ENCODE measurements at regions not wholly inside any gene's neighbourhood (a gene's known extent, or its start where the extent isn't known, plus 50 kb on each side); places are given as distances from the start of the nearest gene placed in this dataset.

DNA sequence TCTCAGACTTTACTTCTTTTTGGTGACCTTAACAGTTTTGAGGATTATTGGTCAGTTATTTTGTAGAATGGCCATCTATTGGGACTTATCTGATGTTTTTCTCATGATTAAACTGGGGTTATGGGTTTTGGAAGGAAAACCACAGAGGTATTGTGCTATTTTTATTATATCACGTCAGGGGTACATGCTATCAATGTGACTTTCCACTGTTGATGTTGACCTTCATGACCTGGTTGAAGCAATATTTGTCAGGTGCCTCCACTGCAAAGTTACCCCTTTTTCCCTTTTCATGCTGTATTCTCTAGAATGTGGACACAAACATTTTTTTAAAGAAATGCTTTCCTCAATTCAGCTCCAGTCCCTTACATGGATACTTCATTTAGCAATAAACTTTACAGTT lies 152.8 kb upstream of the TSLP start:
- Mint-ChIP-seq H3K4me3 (no peak overlapping the region), H3K9me3 (no peaks in the 10 kb centered on the region), H3K36me3 (ENCODE audit: low read depth) (no peaks in the 10 kb centered on the region), H3K27ac (no peak overlapping the region), H3K27me3 (peaks cover 5% of the 10 kb centered on the region), H3K4me1 (no peaks in the 10 kb centered on the region)
- DNase-seq (no peak), ATAC-seq (no peak)

DNA sequence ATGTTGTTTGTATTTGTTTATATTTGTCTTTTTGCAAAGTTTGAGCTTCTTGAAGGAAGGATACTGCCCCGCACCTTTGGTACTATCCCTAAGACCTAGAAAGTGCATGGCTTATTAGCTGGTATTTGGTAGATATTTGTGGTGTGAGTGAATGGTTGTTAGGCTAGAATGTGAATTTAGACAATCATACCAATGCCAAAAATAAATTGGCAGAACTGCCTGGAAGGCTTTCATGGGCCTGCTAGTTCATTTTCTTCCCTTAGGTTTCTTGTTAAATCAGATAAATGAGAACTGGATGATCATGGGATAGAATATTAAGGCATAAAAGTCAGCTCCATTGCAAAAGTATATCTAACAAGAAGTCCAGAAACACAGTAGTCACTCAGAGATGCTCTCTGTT lies 147.5 kb upstream of the TSLP start:
- Mint-ChIP-seq H3K36me3 (ENCODE audit: low read depth) (no peaks in the 10 kb centered on the region), H3K4me3 (no peak overlapping the region), H3K9me3 (no peaks in the 10 kb centered on the region), H3K27me3 (peaks cover 3% of the 10 kb centered on the region), H3K4me1 (no peaks in the 10 kb centered on the region), H3K27ac (no peak overlapping the region)
- no peak for ATAC-seq
- DNase-seq: no peak

DNA sequence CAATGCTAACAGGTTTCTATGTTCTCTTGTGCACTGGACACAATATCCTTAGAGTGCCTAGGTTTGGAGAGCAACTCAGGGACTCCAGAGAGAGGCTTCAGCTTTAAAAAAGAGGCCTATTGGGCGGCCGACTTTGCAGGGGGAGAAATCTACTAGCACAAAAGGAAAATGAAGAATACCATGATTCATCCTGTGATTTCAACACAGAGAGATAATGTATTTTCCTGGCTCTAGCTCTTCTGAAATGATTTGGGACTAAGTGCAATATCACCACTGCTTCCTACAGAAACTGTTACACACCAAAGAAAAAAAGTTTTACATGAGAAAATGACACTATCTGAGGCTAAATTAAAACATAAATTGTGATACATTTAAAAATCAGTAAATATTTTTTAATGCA lies 146.1 kb upstream of the TSLP start:
- no peak overlapping the region for H3K27ac Mint-ChIP-seq
- no peak overlapping the region for H3K4me3 Mint-ChIP-seq
- no peaks in the 10 kb centered on the region for H3K4me1 Mint-ChIP-seq
- no peaks in the 10 kb centered on the region for H3K9me3 Mint-ChIP-seq
- no peak for ATAC-seq
- no peak for DNase-seq
- H3K36me3 Mint-ChIP-seq (ENCODE audit: low read depth): no peaks in the 10 kb centered on the region
- peaks cover 3% of the 10 kb centered on the region for H3K27me3 Mint-ChIP-seq

DNA sequence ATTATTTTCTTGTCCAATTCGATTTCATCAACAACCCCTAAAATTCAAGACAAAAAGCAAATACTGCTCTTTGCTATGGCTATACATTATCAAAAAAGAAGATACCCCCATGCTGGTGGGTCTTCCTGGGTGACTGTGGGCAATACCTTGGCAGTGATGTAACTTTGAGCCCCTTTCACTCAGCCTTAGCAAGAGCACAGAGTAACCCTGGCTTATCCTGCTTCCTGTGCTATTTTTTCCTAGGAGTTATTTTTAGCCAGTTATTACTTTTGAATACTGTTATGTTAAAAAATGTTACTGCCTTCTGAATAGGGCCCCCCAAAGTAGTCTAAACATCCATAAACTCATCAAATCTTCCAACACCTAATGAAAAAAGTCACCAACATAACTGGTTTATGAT lies 145.6 kb upstream of the TSLP start:
- H3K9me3 Mint-ChIP-seq: no peaks in the 10 kb centered on the region
- no peak overlapping the region for H3K27ac Mint-ChIP-seq
- DNase-seq (no peak), ATAC-seq (no peak)
- H3K4me3 Mint-ChIP-seq: no peak overlapping the region
- no peaks in the 10 kb centered on the region for H3K4me1 Mint-ChIP-seq
- H3K36me3 Mint-ChIP-seq (ENCODE audit: low read depth): no peaks in the 10 kb centered on the region
- H3K27me3 Mint-ChIP-seq: peaks cover 3% of the 10 kb centered on the region

DNA sequence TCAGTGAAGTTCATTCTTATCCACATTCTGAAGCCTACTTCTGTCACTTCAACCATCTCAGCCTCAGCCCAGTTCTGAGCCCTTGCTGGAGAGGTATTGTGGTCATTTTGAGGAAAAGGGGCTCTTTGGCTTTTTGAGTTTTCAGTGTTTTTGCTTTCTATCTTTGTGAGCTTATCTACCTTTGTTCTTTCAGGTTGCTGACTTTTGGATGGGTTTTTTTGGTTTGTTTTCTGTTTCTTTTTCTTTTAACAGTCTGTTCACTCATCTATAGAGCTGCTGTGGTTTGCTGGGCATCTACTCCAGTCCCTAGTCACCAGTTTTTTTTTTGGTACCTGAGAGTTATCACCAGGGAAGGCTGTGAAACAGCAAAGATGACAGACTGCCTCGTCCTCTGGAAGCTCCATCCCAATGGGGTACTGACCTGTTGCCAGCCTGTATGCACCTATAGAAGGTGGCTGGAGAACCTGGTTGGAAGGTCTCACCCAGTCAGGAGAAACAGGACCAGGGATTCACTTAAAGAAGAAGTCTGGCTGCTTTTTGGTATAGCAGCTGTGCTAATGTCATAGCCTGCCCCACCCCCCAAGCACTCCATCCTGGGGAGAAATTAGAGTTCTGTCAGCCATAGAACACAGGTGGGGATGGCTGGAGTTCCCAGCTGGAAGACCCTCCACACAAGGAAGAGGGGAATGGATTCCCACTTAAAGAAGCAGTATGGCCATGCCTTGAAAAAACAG lies 138.6 kb upstream of the TSLP start:
- H3K4me1 Mint-ChIP-seq: no peaks in the 10 kb centered on the region
- no peak for ATAC-seq
- no peaks in the 10 kb centered on the region for H3K9me3 Mint-ChIP-seq
- H3K27ac Mint-ChIP-seq: no peak overlapping the region
- H3K27me3 Mint-ChIP-seq: no peaks in the 10 kb centered on the region
- H3K4me3 Mint-ChIP-seq: no peak overlapping the region
- DNase-seq: no peak
- H3K36me3 Mint-ChIP-seq (ENCODE audit: low read depth): no peaks in the 10 kb centered on the region

DNA sequence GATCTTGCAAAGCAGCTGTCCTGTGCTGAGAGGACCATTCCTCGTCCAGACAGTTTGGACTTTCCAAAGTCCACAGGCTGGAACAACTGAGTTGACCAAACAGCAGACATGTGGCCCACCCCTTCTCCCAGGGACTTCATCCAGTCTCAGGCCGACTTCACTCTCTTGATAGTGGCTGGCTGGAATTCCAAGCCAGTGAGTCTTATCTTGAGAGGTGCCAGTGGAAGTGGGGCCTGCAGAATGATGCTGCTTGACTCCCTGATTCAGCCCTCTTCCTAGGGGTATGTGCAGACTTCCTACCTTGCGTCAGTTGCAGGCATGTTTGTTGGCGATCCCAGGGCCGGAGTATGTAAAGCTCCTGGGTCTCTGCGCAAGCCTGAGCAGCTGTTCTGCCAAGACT lies 131.4 kb upstream of the TSLP start:
- H3K27me3 Mint-ChIP-seq: no peaks in the 10 kb centered on the region
- no peak overlapping the region for H3K27ac Mint-ChIP-seq
- no peak for DNase-seq
- no peaks in the 10 kb centered on the region for H3K4me1 Mint-ChIP-seq
- H3K36me3 Mint-ChIP-seq (ENCODE audit: low read depth): no peaks in the 10 kb centered on the region
- ATAC-seq: no peak
- no peak overlapping the region for H3K4me3 Mint-ChIP-seq
- no peaks in the 10 kb centered on the region for H3K9me3 Mint-ChIP-seq

DNA sequence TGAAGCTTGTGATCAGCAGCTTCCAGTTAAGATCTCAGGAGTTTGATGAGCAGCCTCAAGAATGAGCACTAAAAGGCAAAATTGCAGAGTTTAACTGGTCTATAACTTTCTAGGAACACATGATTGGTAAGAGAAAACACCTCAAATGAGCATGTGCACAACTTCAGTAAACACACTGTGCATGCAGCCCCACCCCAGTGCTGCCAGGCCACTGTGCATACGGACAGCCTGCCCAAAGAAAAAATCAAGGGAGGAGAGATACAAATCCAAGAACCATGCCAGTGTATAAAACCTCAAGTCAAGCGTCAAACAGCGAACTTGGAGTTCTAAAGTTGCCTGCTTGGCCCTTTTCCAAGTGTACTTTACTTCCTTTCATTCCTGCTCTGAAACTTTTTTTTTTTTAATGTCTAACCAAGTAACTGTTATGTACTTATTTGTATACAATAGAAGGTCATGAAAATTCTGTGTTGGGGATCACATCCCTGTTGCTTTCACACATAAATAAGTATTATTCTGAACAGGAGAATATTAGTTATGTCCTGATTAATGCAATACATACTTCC lies 125.6 kb upstream of the TSLP start:
- H3K4me1 Mint-ChIP-seq: no peaks in the 10 kb centered on the region

DNA sequence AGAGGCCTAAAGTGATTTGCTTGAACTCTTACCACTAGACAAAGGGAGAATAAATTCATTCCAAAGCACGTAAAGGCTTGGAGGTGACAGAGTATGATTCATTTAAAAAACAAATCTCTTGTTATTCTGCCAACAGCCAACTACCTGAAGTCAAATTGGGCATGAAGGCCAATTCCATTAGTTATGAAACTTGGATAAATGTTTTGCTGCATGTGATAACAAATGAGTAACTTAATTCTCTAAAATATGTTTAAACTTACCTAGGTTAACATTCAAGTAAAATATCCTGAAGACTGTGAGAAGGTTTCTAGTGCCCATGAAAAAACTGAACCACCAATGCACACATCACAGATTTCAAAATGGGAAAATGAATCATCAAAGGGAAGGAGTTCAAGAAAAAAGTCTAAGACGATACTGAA lies 120.1 kb upstream of the TSLP start:
- Mint-ChIP-seq H3K9me3 (peaks cover 6% of the 10 kb centered on the region), H3K36me3 (ENCODE audit: low read depth) (no peaks in the 10 kb centered on the region), H3K4me3 (no peak overlapping the region), H3K27ac (no peak overlapping the region), H3K4me1 (no peaks in the 10 kb centered on the region), H3K27me3 (peaks cover 8% of the 10 kb centered on the region)
- DNase-seq (no peak), ATAC-seq (no peak)

More for the DNA sequence above, 125.6 kb upstream of the TSLP start:
- ATAC-seq (no peak), DNase-seq (no peak)
- H3K9me3 Mint-ChIP-seq: no peaks in the 10 kb centered on the region
- no peak overlapping the region for H3K27ac Mint-ChIP-seq
- H3K4me3 Mint-ChIP-seq: no peak overlapping the region
- peaks cover 2% of the 10 kb centered on the region for H3K27me3 Mint-ChIP-seq
- no peaks in the 10 kb centered on the region for H3K36me3 Mint-ChIP-seq (ENCODE audit: low read depth)

DNA sequence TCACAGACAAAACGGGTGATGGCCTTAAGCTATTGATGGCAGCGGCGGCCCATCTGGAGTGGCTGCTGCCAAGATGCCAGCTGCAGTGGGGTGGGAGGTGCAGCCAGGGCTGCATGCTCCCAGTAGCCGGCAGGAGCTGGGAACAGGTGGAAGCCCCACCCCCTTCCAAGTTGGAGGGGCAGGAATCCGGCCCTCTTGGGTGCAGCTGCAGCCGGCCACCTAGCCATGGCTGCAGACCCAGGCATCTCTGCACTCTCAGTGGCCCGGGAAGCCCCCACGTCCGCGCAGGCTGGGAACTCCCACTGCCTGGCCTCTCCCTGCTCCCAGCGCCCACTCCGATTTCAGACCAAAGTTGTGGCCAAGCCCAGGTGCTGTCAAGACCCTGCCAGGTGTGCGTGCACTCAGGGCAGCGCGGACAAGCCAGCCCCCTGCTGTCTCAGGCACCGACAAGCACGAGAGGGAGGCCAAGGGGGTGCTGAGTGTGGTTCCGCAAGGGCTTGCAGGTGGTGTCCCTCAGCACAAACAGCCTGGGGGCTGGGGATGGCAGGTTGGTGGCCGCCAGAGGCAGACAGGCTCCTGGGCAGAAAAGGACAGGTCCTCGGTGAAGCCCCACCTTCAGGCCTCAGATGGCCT lies 115.1 kb upstream of the TSLP start:
- peaks cover 13% of the 10 kb centered on the region for H3K9me3 Mint-ChIP-seq
- no peak overlapping the region for H3K4me3 Mint-ChIP-seq
- H3K36me3 Mint-ChIP-seq (ENCODE audit: low read depth): no peaks in the 10 kb centered on the region
- H3K4me1 Mint-ChIP-seq: no peaks in the 10 kb centered on the region
- H3K27ac Mint-ChIP-seq: no peak overlapping the region
- H3K27me3 Mint-ChIP-seq: peaks cover 6% of the 10 kb centered on the region
- ATAC-seq: no peak
- no peak for DNase-seq

DNA sequence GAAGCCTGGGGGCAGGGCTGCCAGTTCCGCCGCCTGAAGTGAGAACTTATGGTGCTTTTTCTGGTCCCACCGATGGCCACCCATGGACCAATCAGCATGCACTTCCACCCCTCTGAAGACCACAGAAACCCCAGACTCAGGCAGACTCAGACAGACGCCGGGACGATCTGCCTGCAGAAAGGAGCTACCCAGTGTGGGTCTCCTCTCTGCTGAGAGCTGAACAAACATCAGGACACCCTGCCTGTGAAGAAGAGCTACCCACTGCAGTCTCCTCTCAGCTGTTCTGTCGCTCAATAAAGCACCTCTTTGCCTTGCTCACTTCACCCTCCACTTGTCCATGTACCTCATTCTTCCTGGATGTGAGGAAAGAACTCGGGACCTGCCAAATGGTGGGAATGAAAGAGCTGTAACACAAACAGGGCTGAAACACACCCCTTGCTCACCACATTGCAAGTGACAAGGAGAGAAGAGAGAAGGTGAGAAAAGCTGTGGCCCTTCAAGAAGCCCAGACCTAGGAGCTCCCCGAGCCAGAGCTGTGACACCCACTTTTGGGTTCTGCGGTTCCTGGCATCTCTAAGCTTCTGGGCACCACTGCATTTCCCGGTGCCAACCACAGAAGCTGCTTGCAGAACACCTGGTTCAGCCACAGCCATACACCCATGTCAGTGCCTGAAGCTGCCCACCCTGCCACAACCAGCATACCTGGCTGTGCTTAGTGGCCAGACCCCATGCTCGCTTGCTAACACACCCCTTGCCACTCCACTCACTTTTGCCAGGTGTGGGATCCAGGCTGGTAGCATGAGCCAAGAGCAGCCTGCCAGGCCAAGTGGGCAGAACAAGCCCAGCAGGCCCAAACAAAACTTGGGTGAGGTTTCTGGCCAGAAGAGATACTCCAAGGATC lies 114.3 kb upstream of the TSLP start:
- Mint-ChIP-seq H3K36me3 (ENCODE audit: low read depth) (no peaks in the 10 kb centered on the region), H3K9me3 (peaks cover 13% of the 10 kb centered on the region), H3K4me3 (no peak overlapping the region), H3K4me1 (no peaks in the 10 kb centered on the region), H3K27ac (no peak overlapping the region), H3K27me3 (peaks cover 6% of the 10 kb centered on the region)
- no peak for DNase-seq
- ATAC-seq: no peak

DNA sequence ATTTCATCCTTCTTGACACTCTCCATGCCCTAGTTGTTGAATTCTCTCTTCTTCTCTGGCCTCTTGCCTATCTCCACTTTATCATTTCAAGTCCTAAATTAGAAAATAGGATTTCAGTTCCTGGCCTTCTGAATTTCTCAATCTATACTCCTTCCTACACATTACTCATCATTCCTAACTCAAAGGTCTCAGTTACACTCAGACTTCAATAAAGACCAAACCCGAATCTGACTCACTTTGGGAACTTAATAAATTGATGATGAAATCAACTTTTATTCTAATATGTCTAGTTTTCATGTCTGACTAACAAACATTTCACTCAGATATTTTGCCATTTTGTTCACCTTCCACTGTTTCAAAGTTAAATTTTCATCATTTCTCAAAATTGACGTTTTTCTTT lies 113.6 kb upstream of the TSLP start:
- Mint-ChIP-seq H3K27me3 (peaks cover 4% of the 10 kb centered on the region), H3K4me3 (no peak overlapping the region), H3K9me3 (peaks cover 13% of the 10 kb centered on the region), H3K27ac (no peak overlapping the region), H3K36me3 (ENCODE audit: low read depth) (no peaks in the 10 kb centered on the region), H3K4me1 (no peaks in the 10 kb centered on the region)
- DNase-seq (no peak), ATAC-seq (no peak)

DNA sequence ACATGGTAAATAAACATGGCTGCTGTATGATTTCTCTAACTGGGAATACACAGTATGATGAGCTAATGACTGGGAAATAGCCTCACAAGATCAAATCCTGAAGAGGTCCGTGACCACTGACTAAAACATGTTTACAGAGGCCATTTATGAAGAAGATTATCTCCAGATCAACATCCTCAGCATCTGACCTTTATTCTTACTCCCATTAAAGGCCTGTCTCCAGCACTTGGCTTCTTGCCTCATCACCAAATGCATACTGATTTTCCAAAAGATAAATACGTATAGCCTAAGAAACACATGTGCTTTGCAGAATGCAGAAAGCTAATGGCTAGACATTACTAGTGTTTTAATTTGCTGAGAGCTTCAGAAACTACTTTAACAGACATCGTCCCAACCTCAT lies 108.0 kb upstream of the TSLP start:
- Mint-ChIP-seq H3K9me3 (peaks cover 7% of the 10 kb centered on the region), H3K4me1 (no peaks in the 10 kb centered on the region), H3K27me3 (no peaks in the 10 kb centered on the region), H3K4me3 (no peak overlapping the region), H3K27ac (no peak overlapping the region), H3K36me3 (ENCODE audit: low read depth) (no peaks in the 10 kb centered on the region)
- DNase-seq: no peak
- no peak for ATAC-seq

DNA sequence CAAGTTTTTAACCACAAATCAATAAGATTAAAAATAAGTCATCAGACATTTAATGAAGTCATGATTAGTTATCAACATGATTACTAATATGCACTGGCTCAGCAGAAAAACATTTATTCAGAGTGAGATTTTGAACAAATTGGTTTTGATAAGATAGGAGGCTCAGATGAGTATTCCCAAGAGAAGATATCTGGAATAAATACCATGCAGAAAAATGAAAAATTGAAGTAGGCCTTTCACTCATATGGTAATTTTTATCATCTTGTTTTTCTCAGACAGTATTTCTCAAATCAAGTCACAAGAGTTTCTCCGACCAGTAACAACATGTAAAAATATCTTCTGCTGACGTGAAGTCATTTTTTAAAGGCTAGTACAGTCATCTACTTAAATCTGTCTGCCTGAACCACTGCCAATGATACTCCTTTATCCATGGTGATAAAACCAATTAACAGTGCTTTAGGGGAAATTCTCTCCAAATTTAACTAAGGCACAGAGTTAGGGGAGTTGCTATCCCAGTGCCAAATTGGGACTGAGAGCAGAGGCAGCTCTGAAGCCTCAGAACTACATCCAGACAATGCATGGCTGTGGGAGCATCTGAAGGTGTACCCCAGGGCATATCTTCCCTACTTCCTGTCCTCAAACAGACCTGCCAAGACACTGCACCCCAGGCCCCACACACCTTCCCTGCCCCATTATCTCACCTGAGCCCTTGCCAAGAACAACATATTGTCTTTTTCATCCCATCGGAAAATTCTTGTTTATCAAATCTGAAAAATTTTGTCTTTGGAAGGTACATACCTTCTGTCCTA lies 105.5 kb upstream of the TSLP start:
- H3K36me3 Mint-ChIP-seq (ENCODE audit: low read depth): no peaks in the 10 kb centered on the region
- no peak overlapping the region for H3K4me3 Mint-ChIP-seq
- H3K27ac Mint-ChIP-seq: no peak overlapping the region
- DNase-seq (no peak), ATAC-seq (no peak)
- no peaks in the 10 kb centered on the region for H3K27me3 Mint-ChIP-seq
- H3K4me1 Mint-ChIP-seq: no peaks in the 10 kb centered on the region
- peaks cover under 1% of the 10 kb centered on the region for H3K9me3 Mint-ChIP-seq

Measured in activated naive CD8-positive, alpha-beta T cell treated with anti-CD3 and anti-CD28 coated beads, Interleukin-2, amount 50 U/mL, for 24 hours (primary cell).